Endothelial cell of umbilical vein (primary cell): ENCODE measurements at regions not wholly inside any gene's neighbourhood (a gene's known extent, or its start where the extent isn't known, plus 50 kb on each side); places are given as distances from the start of the nearest gene placed in this dataset.

ENCODE experiments used
- BruUV-seq: library from RNA; stranded (reverse); fragments of 400-500 nt; replicated peaks from 2 replicates; lab custom pipeline; 2021; lab: Mats Ljungman, UMichigan
- CTCF ChIA-PET: fragments of 300-600, 350-600 bp; sonication (Branson Sonifier 250); formaldehyde crosslinking; loops from one replicate; lab custom pipeline; 2021; ENCODE audit warnings: antibody characterized with exemption, inconsistent platforms; lab: Charles Lee
- POLR2A ChIA-PET: fragments of 300-600, 350-600 bp; sonication (Branson Sonifier 250); formaldehyde crosslinking; loops from one replicate; lab custom pipeline; 2021; ENCODE audit warnings: antibody characterized with exemption, inconsistent platforms; lab: Charles Lee
- DNase-seq: peaks from one replicate; pipeline ENCODE4 v3.0.0-alpha.2; 2011; ENCODE audit warnings: low read depth, low spot score
- FAIRE-seq: peaks from 2 replicates; lab custom pipeline; 2011; peaks lifted over from hg19 to GRCh38; lab: Jason Lieb, UNC
- H2AFZ ChIP-seq: 2 replicates; pipeline ENCODE4 v1.6.0; 2012; ENCODE audit warnings: low read depth, low read length, control low read depth, inconsistent platforms
- H3K27ac ChIP-seq: 2 replicates; pipeline ENCODE4 v1.5.1; 2011; ENCODE audit warnings: low read depth, mild to moderate bottlenecking, control low read depth, low read length, moderate library complexity; ENCODE audit not compliant: insufficient read depth
- H3K27me3 ChIP-seq, 2 experiments: 2 replicates each; pipeline versions ENCODE4 v1.6.0 to v1.6.1; 2011; ENCODE audit warnings: low read length in 2 of 2, mixed read lengths in 1 of 2; ENCODE audit not compliant: control insufficient read depth in 2 of 2, insufficient read depth in 2 of 2
- H3K36me3 ChIP-seq, 2 experiments: 2 replicates in 1 of 2; 3 replicates in 1 of 2; pipeline ENCODE4 v1.5.1; 2011; ENCODE audit warnings: low read length in 2 of 2, mild to moderate bottlenecking in 1 of 2, moderate library complexity in 1 of 2; ENCODE audit not compliant: control insufficient read depth in 2 of 2, insufficient read depth in 2 of 2; ENCODE audit errors: extremely low read depth in 1 of 2
- H3K4me1 ChIP-seq: 3 replicates; pipeline ENCODE4 v1.5.1; 2011; ENCODE audit warnings: mild to moderate bottlenecking, low read length; ENCODE audit not compliant: control insufficient read depth, insufficient read depth; ENCODE audit errors: extremely low read depth
- H3K4me2 ChIP-seq: 2 replicates; pipeline ENCODE4 v1.6.1; 2011; ENCODE audit warnings: low read length, control low read depth, mixed read lengths; ENCODE audit not compliant: insufficient read depth
- H3K4me3 ChIP-seq, 3 experiments: fragments of 200-600 bp in 1 of 3; sonication (generic), shearing (Covaris generic) in 1 of 3; replicated peaks in 1 of 3; 2 replicates each; pipeline ENCODE4 v1.5.1; 2011 to 2016; ENCODE audit warnings: control low read depth in 3 of 3, low read length in 3 of 3, mild to moderate bottlenecking in 2 of 3, inconsistent platforms in 1 of 3, low read depth in 1 of 3, moderate library complexity in 1 of 3; ENCODE audit not compliant: insufficient read depth in 1 of 3
- H3K79me2 ChIP-seq: 2 replicates; pipeline ENCODE4 v1.6.0; 2012; ENCODE audit warnings: low read length, inconsistent platforms; ENCODE audit not compliant: control insufficient read depth, insufficient read depth
- H3K9ac ChIP-seq: replicated peaks from 2 replicates; pipeline ENCODE3; 2011; ENCODE audit warnings: low read length, control low read depth; ENCODE audit not compliant: insufficient read depth; ENCODE audit errors: extremely low read depth
- H3K9me1 ChIP-seq: replicated peaks from 3 replicates; pipeline ENCODE4 v1.6.0; 2011; ENCODE audit warnings: mild to moderate bottlenecking, low read length; ENCODE audit not compliant: control insufficient read depth, insufficient read depth; ENCODE audit errors: extremely low read depth
- H3K9me3 ChIP-seq: replicated peaks from 2 replicates; pipeline ENCODE4 v1.5.1; 2012; ENCODE audit warnings: low read length, inconsistent platforms; ENCODE audit not compliant: control insufficient read depth, insufficient read depth
- H4K20me1 ChIP-seq: replicated peaks from 2 replicates; pipeline ENCODE3; 2011; ENCODE audit warnings: mild to moderate bottlenecking, low read length; ENCODE audit not compliant: control insufficient read depth, insufficient read depth; ENCODE audit errors: extremely low read depth
- EZH2 ChIP-seq: IDR thresholded peaks from 2 replicates; pipeline ENCODE4 v1.6.1; 2012; ENCODE audit warnings: borderline replicate concordance, low read depth, mild to moderate bottlenecking, moderate library complexity, low read length, inconsistent platforms; ENCODE audit not compliant: severe bottlenecking
- FOS ChIP-seq: IDR thresholded peaks from 2 replicates; pipeline ENCODE4 v1.6.1; 2011; ENCODE audit warnings: mild to moderate bottlenecking, low read length, moderate library complexity, borderline replicate concordance; ENCODE audit not compliant: insufficient read depth
- GATA2 ChIP-seq: IDR thresholded peaks from 2 replicates; pipeline ENCODE4 v1.7.0; 2011; ENCODE audit warnings: low read depth, mild to moderate bottlenecking, moderate library complexity, mixed read lengths, low read length; ENCODE audit not compliant: insufficient read length, insufficient read depth
- JUN ChIP-seq: IDR thresholded peaks from 2 replicates; pipeline ENCODE4 v1.6.1; 2011; ENCODE audit warnings: borderline replicate concordance, low read depth; ENCODE audit not compliant: insufficient read length, insufficient read depth
- MYC ChIP-seq: IDR thresholded peaks from one replicate; pipeline ENCODE4 v1.6.1; 2011; ENCODE audit warnings: mild to moderate bottlenecking, low read depth, low read length
- POLR2A ChIP-seq: IDR thresholded peaks from 2 replicates; pipeline ENCODE4 v1.6.1; 2012; ENCODE audit warnings: low read depth, mild to moderate bottlenecking, control low read depth, low read length
- POLR2AphosphoS5 ChIP-seq: IDR thresholded peaks from 2 replicates; pipeline ENCODE4 v1.6.1; 2012; ENCODE audit warnings: low read depth, mild to moderate bottlenecking, control low read depth, low read length, moderate library complexity; ENCODE audit not compliant: insufficient read depth
- dilution Hi-C: fragments of 300-500 bp; cut with MboI; formaldehyde crosslinking; loops from one replicate; pipeline ENCODE4 v1.15.0; 2019; ENCODE audit warnings: low sequenced_read_pairs; ENCODE audit not compliant: extremely low pct_ligation_motif_present
- intact Hi-C: fragments of 100-400 bp; cut with micrococcal nuclease; formaldehyde crosslinking; loops from one replicate; pipeline ENCODE4 v1.10.0; 2022
- TF ChIP-seq, protein P1 (sequence below), 2 donors: IDR thresholded peaks; 1 replicate in 1 of 2; 2 replicates in 1 of 2; pipeline ENCODE4 v1.5.1; 2011; ENCODE audit warnings: low read length in 2 of 2, mild to moderate bottlenecking in 2 of 2, moderate library complexity in 2 of 2, control low read depth in 1 of 2, inconsistent platforms in 1 of 2, low read depth in 1 of 2; ENCODE audit not compliant: insufficient read depth in 1 of 2; ENCODE audit errors: extremely low read depth in 1 of 2
- TF ChIP-seq, protein P2 (sequence below): IDR thresholded peaks from 2 replicates; pipeline ENCODE4 v1.6.1; 2011; ENCODE audit not compliant: insufficient read depth, insufficient read length

GRCh38 chr3:178950676-178951075 lies 120.9 kb downstream of the ZMAT3 start:
- Histone ChIP-seq H3K4me1 (peaks cover 7% of the 10 kb centered on the region), H3K27ac (no peak overlapping the region), H2AFZ (no peak overlapping the region), H3K4me3 (no peak overlapping the region), H3K9me1 (no peaks in the 10 kb centered on the region), H3K9me3 (no peaks in the 10 kb centered on the region), H4K20me1 (no peaks in the 10 kb centered on the region), H3K27me3 (no peaks in the 10 kb centered on the region), H3K79me2 (no peaks in the 10 kb centered on the region), H3K4me2 (peak overlapping the region; percentile 12), H3K9ac (no peak overlapping the region), H3K36me3 (no peaks in the 10 kb centered on the region)
- POLR2A ChIA-PET, result no interaction called here
- BruUV-seq, result no TSS peak
- TF ChIP-seq, protein P1, sequence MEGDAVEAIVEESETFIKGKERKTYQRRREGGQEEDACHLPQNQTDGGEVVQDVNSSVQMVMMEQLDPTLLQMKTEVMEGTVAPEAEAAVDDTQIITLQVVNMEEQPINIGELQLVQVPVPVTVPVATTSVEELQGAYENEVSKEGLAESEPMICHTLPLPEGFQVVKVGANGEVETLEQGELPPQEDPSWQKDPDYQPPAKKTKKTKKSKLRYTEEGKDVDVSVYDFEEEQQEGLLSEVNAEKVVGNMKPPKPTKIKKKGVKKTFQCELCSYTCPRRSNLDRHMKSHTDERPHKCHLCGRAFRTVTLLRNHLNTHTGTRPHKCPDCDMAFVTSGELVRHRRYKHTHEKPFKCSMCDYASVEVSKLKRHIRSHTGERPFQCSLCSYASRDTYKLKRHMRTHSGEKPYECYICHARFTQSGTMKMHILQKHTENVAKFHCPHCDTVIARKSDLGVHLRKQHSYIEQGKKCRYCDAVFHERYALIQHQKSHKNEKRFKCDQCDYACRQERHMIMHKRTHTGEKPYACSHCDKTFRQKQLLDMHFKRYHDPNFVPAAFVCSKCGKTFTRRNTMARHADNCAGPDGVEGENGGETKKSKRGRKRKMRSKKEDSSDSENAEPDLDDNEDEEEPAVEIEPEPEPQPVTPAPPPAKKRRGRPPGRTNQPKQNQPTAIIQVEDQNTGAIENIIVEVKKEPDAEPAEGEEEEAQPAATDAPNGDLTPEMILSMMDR (IDR thresholded peaks at IDR 0.05; ENCODE audit: extremely low read depth in 1 of 2, insufficient read depth in 1 of 2, low read depth in 1 of 2, low read length in 2 of 2), result no peak
- TF ChIP-seq JUN (peak; percentile 62), FOS (peak; percentile 80)
- DNase-seq (peak; percentile 75), FAIRE-seq (peak; percentile 81)
- CTCF ChIA-PET, result interaction anchor here (1.2 kb wide), 1 partner anchor 17 kb away, joined by 3 read pairs; no protein-coding TSS in a partner anchor
- dilution Hi-C loops, result no loop called here
- intact Hi-C loops, result no loop called here

GRCh38 chr3:178949896-178950295 lies 121.7 kb downstream of the ZMAT3 start:
- H3K4me3 ChIP-seq, result no peak overlapping the region
- dilution Hi-C loops, result no loop called here
- no peaks in the 10 kb centered on the region for H3K27me3 ChIP-seq
- no peak overlapping the region for H3K4me2 ChIP-seq
- no peaks in the 10 kb centered on the region for H3K9me3 ChIP-seq
- FAIRE-seq (peak; percentile 26), DNase-seq (no peak)
- TF ChIP-seq JUN, result no peak
- TF ChIP-seq, protein P2, sequence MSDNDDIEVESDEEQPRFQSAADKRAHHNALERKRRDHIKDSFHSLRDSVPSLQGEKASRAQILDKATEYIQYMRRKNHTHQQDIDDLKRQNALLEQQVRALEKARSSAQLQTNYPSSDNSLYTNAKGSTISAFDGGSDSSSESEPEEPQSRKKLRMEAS, result no peak
- no peak for TF ChIP-seq GATA2
- no peak for TF ChIP-seq EZH2
- TF ChIP-seq, protein P1 (IDR thresholded peaks at IDR 0.05; ENCODE audit: extremely low read depth in 1 of 2, insufficient read depth in 1 of 2, low read depth in 1 of 2, low read length in 2 of 2), result no peak
- no peak for TF ChIP-seq POLR2AphosphoS5
- no peak for TF ChIP-seq FOS
- no peak for TF ChIP-seq MYC
- no peak for TF ChIP-seq POLR2A
- BruUV-seq, result no TSS peak
- H3K9me1 ChIP-seq, result no peaks in the 10 kb centered on the region
- POLR2A ChIA-PET, result no interaction called here
- no peaks in the 10 kb centered on the region for H3K79me2 ChIP-seq
- H3K9ac ChIP-seq, result no peak overlapping the region
- H2AFZ ChIP-seq, result no peak overlapping the region
- H3K4me1 ChIP-seq, result peaks cover 7% of the 10 kb centered on the region
- H3K36me3 ChIP-seq, result no peaks in the 10 kb centered on the region
- intact Hi-C loops, result no loop called here
- CTCF ChIA-PET, result no interaction called here
- no peaks in the 10 kb centered on the region for H4K20me1 ChIP-seq
- H3K27ac ChIP-seq, result no peak overlapping the region
